MCF 10A (cell line): ENCODE measurements at regions not wholly inside any gene's neighbourhood (a gene's known extent, or its start where the extent isn't known, plus 50 kb on each side); places are given as distances from the start of the nearest gene placed in this dataset.
A peak's percentile ranks its signal among the peaks of the same experiment; 100 is the strongest.
"Not testable (repeated sequence)": the region's sequence is repeated elsewhere in the genome, so short reads cannot be mapped to it uniquely, and the experiment has no call there.

Experiments
- BruUV-seq: library from RNA; stranded (reverse); fragments of 400-500 nt; replicated peaks from 2 replicates; lab custom pipeline; 2021; lab: Mats Ljungman, UMichigan
- CTCF ChIA-PET: fragments of 300-600 bp; sonication (Branson Sonifier 250); formaldehyde crosslinking; extraction: SDS; loops from one replicate; lab custom pipeline; 2021; ENCODE audit warnings: antibody characterized with exemption, inconsistent platforms; lab: Yijun Ruan, JAX
- POLR2A ChIA-PET: fragments of 300-600, 350-650 bp; sonication (Branson Sonifier 250); formaldehyde crosslinking; extraction: SDS; loops from one replicate; lab custom pipeline; 2020; ENCODE audit warnings: antibody characterized with exemption, inconsistent platforms; lab: Yijun Ruan, JAX
- DNase-seq: peaks from one replicate; pipeline ENCODE4 v3.0.0-alpha.2; 2018; ENCODE audit not compliant: unreplicated experiment
- H3K27ac Mint-ChIP-seq: one replicate; pipeline ENCODE4 v1.8.0; 2022; ENCODE audit warnings: mild to moderate bottlenecking, low read depth, mixed read lengths; ENCODE audit not compliant: unreplicated experiment
- H3K27me3 Mint-ChIP-seq: one replicate; pipeline ENCODE4 v1.8.0; 2022; ENCODE audit warnings: mixed read lengths; ENCODE audit not compliant: insufficient read depth, unreplicated experiment
- H3K36me3 Mint-ChIP-seq: one replicate; pipeline ENCODE4 v1.8.0; 2022; ENCODE audit warnings: mild to moderate bottlenecking, moderate library complexity, mixed read lengths; ENCODE audit not compliant: insufficient read depth, unreplicated experiment
- H3K4me1 Mint-ChIP-seq: one replicate; pipeline ENCODE4 v1.8.0; 2022; ENCODE audit warnings: mixed read lengths; ENCODE audit not compliant: insufficient read depth, unreplicated experiment
- H3K4me3 Mint-ChIP-seq: one replicate; pipeline ENCODE4 v1.8.0; 2022; ENCODE audit warnings: mild to moderate bottlenecking, moderate library complexity, mixed read lengths; ENCODE audit not compliant: unreplicated experiment
- H3K9me3 Mint-ChIP-seq: one replicate; pipeline ENCODE4 v1.8.0; 2022; ENCODE audit warnings: mixed read lengths; ENCODE audit not compliant: unreplicated experiment
- CTCF ChIP-seq: fragments of 200-600 bp; IDR thresholded peaks from one replicate; pipeline ENCODE4 v1.8.0; 2022; ENCODE audit warnings: antibody characterized with exemption, mild to moderate bottlenecking; ENCODE audit not compliant: unreplicated experiment
- intact Hi-C: fragments of 100-400 bp; cut with micrococcal nuclease; formaldehyde crosslinking; loops from 2 replicates; pipeline ENCODE4 v1.14.1; 2022

- Mint-ChIP-seq H3K36me3 (peaks cover 9% of the 10 kb centered on the region), H3K9me3 (no peaks in the 10 kb centered on the region), H3K4me3 (no peak overlapping the region), H3K4me1 (no peaks in the 10 kb centered on the region), H3K27me3 (no peaks in the 10 kb centered on the region), H3K27ac (no peak overlapping the region)
- TF ChIP-seq CTCF = no peak
- POLR2A ChIA-PET = no interaction called here
- CTCF ChIA-PET = no interaction called here
- intact Hi-C loops = no loop called here
- no TSS peak for BruUV-seq
- no peak for DNase-seq
Measured at GRCh38 chr7:110421490-110422241, 669.3 kb upstream of the LRRN3 start.

GRCh38 chr7:110432061-110432553 is 658.8 kb upstream of the LRRN3 start:
- no peak overlapping the region for H3K27ac Mint-ChIP-seq
- H3K27me3 Mint-ChIP-seq = no peaks in the 10 kb centered on the region
- POLR2A ChIA-PET = no interaction called here
- no peaks in the 10 kb centered on the region for H3K4me1 Mint-ChIP-seq
- no peaks in the 10 kb centered on the region for H3K9me3 Mint-ChIP-seq
- intact Hi-C loops = no loop called here
- BruUV-seq = no TSS peak
- no peak overlapping the region for H3K4me3 Mint-ChIP-seq
- TF ChIP-seq CTCF = no peak
- no peak for DNase-seq
- CTCF ChIA-PET = interaction anchor here (1.0 to 1.1 kb wide), 2 partner anchors 9 to 22 kb away, joined by 3 read pairs; no protein-coding TSS in a partner anchor
- H3K36me3 Mint-ChIP-seq = peaks cover 12% of the 10 kb centered on the region

- intact Hi-C loops, H3K36me3 Mint-ChIP-seq, DNase-seq, H3K4me3 Mint-ChIP-seq, H3K4me1 Mint-ChIP-seq, H3K9me3 Mint-ChIP-seq, POLR2A ChIA-PET, BruUV-seq, H3K27ac Mint-ChIP-seq, H3K27me3 Mint-ChIP-seq: not testable (repeated sequence)
- CTCF ChIA-PET = interaction anchor here (0.6 to 0.8 kb wide), 2 partner anchors 295 to 883 kb away, joined by 3 read pairs; no protein-coding TSS in a partner anchor
Measured at GRCh38 chr7:110438926-110439325, 652.0 kb upstream of the LRRN3 start.

GRCh38 chr7:110442381-110442837 is 648.5 kb upstream of the LRRN3 start:
- H3K27me3 Mint-ChIP-seq = no peaks in the 10 kb centered on the region
- no peak overlapping the region for H3K4me3 Mint-ChIP-seq
- no peak overlapping the region for H3K27ac Mint-ChIP-seq
- peak; percentile 77 for TF ChIP-seq CTCF
- POLR2A ChIA-PET = no interaction called here
- H3K36me3 Mint-ChIP-seq = no peaks in the 10 kb centered on the region
- no TSS peak for BruUV-seq
- no peaks in the 10 kb centered on the region for H3K9me3 Mint-ChIP-seq
- H3K4me1 Mint-ChIP-seq = no peaks in the 10 kb centered on the region
- DNase-seq = peak; percentile 71
- intact Hi-C loops = loop anchor here (1.0 to 5.0 kb wide), 4 partner anchors 352 to 1830 kb away; no protein-coding TSS in a partner anchor
- CTCF ChIA-PET = interaction anchor here (0.7 to 1.5 kb wide), 6 partner anchors 12 to 375 kb away, joined by 3 to 4 read pairs (median 4); no protein-coding TSS in a partner anchor
